Activated naive CD4-positive, alpha-beta T cell treated with anti-CD3 and anti-CD28 coated beads for 36 hours (primary cell): ENCODE measurements at regions not wholly inside any gene's neighbourhood (a gene's known extent, or its start where the extent isn't known, plus 50 kb on each side); places are given as distances from the start of the nearest gene placed in this dataset.

Experiments
- CTCF ChIA-PET: fragments of 350-600 bp; sonication (Branson Sonifier 250); formaldehyde crosslinking; loops from one replicate; lab custom pipeline; 2021; ENCODE audit warnings: antibody characterized with exemption; lab: Charles Lee
- DNase-seq: peaks from one replicate; pipeline ENCODE4 v3.0.0-alpha.2; 2020
- H3K27ac Mint-ChIP-seq: one replicate; pipeline ENCODE4 v1.8.0; 2021; ENCODE audit warnings: mild to moderate bottlenecking, mixed read lengths
- H3K27me3 Mint-ChIP-seq: one replicate; pipeline ENCODE4 v1.8.0; 2021; ENCODE audit warnings: low read depth, mixed read lengths
- H3K36me3 Mint-ChIP-seq: one replicate; pipeline ENCODE4 v1.8.0; 2021; ENCODE audit warnings: low read depth, mixed read lengths
- H3K4me1 Mint-ChIP-seq: one replicate; pipeline ENCODE4 v1.8.0; 2021; ENCODE audit warnings: low read depth, mixed read lengths
- H3K4me3 Mint-ChIP-seq: one replicate; pipeline ENCODE4 v1.8.0; 2021; ENCODE audit warnings: mild to moderate bottlenecking, moderate library complexity, mixed read lengths
- H3K9me3 Mint-ChIP-seq: one replicate; pipeline ENCODE4 v1.8.0; 2021; ENCODE audit warnings: mixed read lengths
- intact Hi-C: fragments of 100-400 bp; cut with micrococcal nuclease; formaldehyde crosslinking; loops from one replicate; pipeline ENCODE4 v1.15.1; 2023

DNA sequence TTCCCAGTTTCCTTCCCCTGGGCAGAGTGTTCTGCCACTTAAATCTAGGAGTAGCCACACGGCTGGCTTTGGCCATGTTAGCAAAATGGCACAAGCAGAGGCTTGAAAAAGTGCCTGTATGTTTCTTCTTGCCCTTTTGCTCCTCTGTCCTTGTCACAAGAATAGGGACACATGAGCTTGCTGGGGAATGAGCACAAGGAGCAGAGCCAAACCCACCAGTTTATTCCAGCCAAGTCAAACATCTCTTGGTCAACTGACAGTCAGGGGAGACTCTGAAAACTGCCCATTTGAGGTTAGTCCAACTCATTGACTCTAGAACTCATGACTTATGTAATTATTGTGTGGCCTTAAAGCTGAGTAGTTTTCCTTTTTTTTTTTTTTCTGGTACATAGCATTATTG is 739.7 kb upstream of the FZD8 start:
- intact Hi-C loops: no loop called here
- Mint-ChIP-seq H3K9me3 (peaks cover 3% of the 10 kb centered on the region), H3K27me3 (no peaks in the 10 kb centered on the region)

DNA sequence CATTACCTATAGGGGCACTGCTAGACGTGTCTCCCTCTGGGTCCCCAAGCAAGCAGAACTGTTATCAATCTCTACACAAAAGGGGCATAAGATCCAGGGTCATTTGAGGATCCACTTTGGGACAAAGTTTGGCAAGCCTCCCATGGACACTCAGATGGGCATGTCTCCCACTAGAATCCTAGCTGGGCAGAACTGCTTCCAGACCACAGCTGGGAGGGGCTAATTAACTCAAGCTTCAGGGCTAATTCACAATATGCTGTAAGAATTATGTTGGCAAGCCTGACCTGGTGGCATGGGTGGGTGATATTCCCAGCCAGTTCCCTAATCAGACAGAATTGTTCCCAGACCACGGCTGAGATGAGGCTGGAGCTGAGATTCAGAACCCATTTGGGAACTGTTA is 738.4 kb upstream of the FZD8 start:
- Mint-ChIP-seq H3K36me3 (no peaks in the 10 kb centered on the region), H3K9me3 (peaks cover 3% of the 10 kb centered on the region), H3K4me1 (no peaks in the 10 kb centered on the region), H3K27me3 (no peaks in the 10 kb centered on the region), H3K27ac (no peak overlapping the region), H3K4me3 (no peak overlapping the region)
- intact Hi-C loops: no loop called here
- no peak for DNase-seq
- CTCF ChIA-PET: no interaction called here

More for the DNA sequence above, 739.7 kb upstream of the FZD8 start:
- Mint-ChIP-seq H3K36me3 (no peaks in the 10 kb centered on the region), H3K4me3 (no peak overlapping the region), H3K4me1 (no peaks in the 10 kb centered on the region), H3K27ac (no peak overlapping the region)
- CTCF ChIA-PET: interaction anchor here (0.7 kb wide), 1 partner anchor 31 kb away, joined by 3 read pairs; no protein-coding TSS in a partner anchor
- no peak for DNase-seq

DNA sequence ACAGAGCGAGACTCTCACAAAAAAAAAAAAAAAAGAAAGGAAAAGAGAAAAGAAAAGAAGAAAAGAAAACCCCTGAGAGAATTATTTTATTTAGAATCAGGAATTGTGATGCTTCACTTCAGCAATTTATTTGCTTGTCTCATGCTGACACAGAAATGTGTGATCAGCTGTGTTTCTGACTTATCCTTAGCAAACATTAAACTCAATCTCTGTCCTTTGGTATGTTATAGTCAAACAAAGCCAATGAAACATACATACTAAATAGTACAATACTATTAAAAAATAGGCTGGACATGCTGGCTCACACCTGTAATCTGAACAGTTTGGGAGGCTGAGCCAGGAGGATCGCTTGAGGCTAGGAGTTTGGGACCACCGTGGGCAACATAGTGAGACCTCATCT is 733.0 kb upstream of the FZD8 start:
- Mint-ChIP-seq H3K27ac (no peak overlapping the region), H3K4me3 (no peak overlapping the region), H3K36me3 (no peaks in the 10 kb centered on the region), H3K9me3 (peaks cover 7% of the 10 kb centered on the region), H3K27me3 (no peaks in the 10 kb centered on the region), H3K4me1 (no peaks in the 10 kb centered on the region)
- CTCF ChIA-PET: no interaction called here
- no peak for DNase-seq
- intact Hi-C loops: no loop called here

DNA sequence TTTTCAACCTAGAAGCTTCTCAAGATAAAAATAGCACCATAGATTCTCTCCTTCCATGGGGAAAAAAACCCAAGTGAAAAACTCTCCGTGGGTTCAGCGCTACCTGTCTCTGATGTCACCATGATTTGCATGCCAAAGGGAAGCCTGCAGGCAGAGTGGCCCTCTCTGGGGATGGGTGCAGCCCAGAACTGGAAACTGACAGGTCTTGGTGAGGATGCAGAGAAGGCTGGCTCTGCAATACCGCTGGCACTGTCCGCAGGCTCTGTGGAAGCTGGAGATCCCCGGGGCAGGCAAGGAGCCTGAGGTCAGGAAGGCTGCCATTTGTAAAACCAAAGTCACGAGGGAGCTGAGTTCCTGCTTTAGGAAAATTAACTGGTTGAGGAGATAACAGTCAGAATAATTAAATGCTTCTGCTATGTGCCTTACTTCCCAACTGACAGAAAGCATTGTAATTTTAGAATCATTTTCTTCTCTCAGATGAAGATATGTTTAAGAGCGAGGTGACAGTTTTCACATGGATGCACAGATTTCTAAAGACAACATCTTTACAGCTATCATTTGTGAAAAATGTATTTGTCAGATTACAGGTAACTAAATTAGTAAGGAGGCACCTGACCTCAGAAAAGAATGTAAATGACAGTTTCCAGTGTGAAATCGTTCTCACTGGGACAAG is 731.5 kb upstream of the FZD8 start:
- Mint-ChIP-seq H3K36me3 (no peaks in the 10 kb centered on the region), H3K27me3 (no peaks in the 10 kb centered on the region), H3K9me3 (peaks cover 7% of the 10 kb centered on the region), H3K4me1 (no peaks in the 10 kb centered on the region), H3K27ac (no peak overlapping the region), H3K4me3 (no peak overlapping the region)
- intact Hi-C loops: no loop called here
- CTCF ChIA-PET: no interaction called here
- DNase-seq: no peak

DNA sequence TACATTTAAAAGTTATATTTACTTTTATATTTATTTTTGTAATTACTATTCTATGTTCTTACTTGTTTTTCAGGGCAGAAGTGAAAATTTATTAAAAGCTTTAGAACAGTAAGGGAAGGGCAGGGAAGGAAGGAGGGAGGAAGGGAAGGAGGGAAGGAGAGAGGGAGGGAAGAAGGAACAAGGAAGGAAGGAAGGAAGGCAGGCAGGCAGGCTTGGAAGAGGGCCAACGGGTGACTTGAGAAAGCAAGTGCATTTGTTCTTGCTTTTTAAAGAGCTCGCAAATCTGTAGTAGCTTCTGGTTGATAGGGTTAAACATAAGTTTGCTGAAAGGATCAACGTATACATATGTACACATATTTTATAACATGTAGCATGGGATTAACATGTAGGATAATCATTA is 725.3 kb upstream of the FZD8 start:
- peaks cover 10% of the 10 kb centered on the region for H3K9me3 Mint-ChIP-seq
- CTCF ChIA-PET: no interaction called here
- H3K27ac Mint-ChIP-seq: no peak overlapping the region
- H3K4me3 Mint-ChIP-seq: no peak overlapping the region
- no peaks in the 10 kb centered on the region for H3K4me1 Mint-ChIP-seq
- no peaks in the 10 kb centered on the region for H3K27me3 Mint-ChIP-seq
- DNase-seq: no peak
- H3K36me3 Mint-ChIP-seq: no peaks in the 10 kb centered on the region
- intact Hi-C loops: no loop called here

DNA sequence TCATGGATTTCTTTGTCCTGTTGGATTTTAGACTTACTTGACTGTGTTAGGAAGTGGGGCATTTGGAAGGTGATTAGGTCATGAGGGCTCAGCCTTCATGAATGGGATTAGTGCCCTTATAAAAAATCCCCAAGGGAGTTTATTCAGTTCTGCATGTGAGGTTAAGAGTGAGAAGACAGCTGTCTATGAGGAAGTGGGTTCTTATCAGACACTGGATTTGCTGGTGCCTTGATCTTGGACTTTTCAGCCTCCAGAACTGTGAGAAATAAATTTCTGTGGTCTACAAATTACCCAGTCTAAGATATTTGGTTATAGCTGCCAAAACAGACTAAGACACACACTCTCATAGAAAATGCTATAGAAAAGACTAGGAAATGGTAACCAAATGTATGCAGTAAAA is 724.7 kb upstream of the FZD8 start:
- Mint-ChIP-seq H3K4me1 (no peaks in the 10 kb centered on the region), H3K36me3 (no peaks in the 10 kb centered on the region), H3K27ac (no peak overlapping the region), H3K4me3 (no peak overlapping the region), H3K27me3 (no peaks in the 10 kb centered on the region), H3K9me3 (peaks cover 6% of the 10 kb centered on the region)
- DNase-seq: no peak
- CTCF ChIA-PET: no interaction called here
- intact Hi-C loops: no loop called here

DNA sequence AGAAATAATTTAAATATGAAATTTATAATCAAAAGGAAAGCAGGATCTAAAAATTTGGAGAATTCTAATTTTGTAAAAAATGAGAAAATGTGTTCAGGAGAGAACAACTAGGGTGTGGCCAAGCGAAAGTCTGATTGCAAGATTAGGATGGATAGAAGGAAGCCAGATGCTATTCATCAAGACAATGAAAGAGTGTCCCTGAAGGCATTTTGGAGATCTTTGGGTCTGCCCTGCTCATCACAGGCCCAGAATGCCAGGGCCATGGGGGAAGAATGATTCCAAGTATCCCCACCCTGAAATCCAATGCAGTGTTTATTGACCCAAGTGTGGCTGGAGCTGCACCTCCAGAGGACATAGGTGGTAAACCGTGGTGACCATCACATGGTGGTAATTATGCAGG is 724.0 kb upstream of the FZD8 start:
- DNase-seq: no peak
- Mint-ChIP-seq H3K4me3 (no peak overlapping the region), H3K4me1 (no peaks in the 10 kb centered on the region), H3K9me3 (peaks cover 6% of the 10 kb centered on the region), H3K27ac (no peak overlapping the region), H3K27me3 (no peaks in the 10 kb centered on the region), H3K36me3 (no peaks in the 10 kb centered on the region)
- intact Hi-C loops: no loop called here
- CTCF ChIA-PET: interaction anchor here (0.8 kb wide), 1 partner anchor 9 kb away, joined by 3 read pairs; no protein-coding TSS in a partner anchor

DNA sequence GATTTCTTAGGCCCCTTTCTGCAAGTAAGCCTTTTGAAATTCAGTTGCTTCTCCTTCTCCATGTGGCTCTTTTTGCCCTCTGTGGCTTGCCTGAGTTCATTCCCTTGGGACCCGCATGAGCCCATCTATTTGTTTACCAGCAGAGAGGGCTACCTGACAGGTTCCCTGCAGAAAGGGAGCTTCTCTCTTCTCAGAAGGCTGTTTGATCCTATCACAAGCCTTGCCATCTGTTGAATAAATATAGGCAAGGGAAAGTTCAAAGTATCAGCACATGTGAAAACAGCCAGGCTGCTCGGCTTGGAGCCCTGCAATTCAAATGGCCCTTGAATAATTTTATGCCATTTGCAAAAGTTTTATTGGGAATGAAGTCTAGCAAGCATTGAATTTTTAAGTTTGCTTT is 720.2 kb upstream of the FZD8 start:
- no peak overlapping the region for H3K27ac Mint-ChIP-seq
- no peaks in the 10 kb centered on the region for H3K36me3 Mint-ChIP-seq
- no peak overlapping the region for H3K4me3 Mint-ChIP-seq
- CTCF ChIA-PET: no interaction called here
- intact Hi-C loops: no loop called here
- no peak for DNase-seq
- peaks cover 6% of the 10 kb centered on the region for H3K9me3 Mint-ChIP-seq
- no peaks in the 10 kb centered on the region for H3K27me3 Mint-ChIP-seq
- H3K4me1 Mint-ChIP-seq: no peaks in the 10 kb centered on the region

DNA sequence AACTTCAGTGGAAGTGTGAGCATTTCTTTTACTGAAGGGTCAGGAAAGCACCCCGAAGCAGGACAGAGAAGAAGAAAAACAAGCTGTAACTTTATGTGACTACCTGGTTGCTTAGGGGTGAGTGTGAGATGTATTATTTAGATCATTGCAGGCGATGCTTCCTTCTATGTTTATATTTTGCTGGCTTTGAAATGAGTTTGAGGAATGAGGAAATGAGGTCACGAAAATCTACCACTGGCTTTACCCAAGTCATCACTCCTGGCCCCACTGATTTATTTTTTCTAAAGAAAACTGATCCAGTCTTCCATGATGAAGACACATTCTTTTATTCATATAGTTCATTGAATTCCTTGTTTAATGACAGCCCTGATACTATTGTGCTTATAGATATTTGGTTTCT is 716.6 kb upstream of the FZD8 start:
- H3K36me3 Mint-ChIP-seq: no peaks in the 10 kb centered on the region
- intact Hi-C loops: no loop called here

DNA sequence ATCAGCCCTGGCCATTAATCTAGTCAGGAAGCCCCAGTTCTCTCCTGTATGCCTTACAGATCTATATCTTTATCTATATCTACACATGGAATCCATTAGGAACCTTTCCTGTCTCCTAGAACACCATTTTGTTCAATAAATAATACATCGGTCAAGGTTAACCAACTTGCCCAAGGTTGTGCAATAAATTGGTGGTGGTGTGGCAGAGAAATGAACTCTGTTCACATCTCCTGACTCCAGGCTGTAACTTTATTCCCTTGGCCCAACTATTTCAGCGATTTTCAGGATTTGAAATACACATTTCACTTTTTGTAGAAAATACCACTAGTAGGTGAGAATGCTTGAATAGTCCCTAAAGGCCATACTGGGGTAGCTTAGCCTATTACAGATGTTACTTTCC is 712.5 kb upstream of the FZD8 start:
- CTCF ChIA-PET: no interaction called here
- Mint-ChIP-seq H3K4me3 (no peak overlapping the region), H3K27ac (no peak overlapping the region), H3K27me3 (no peaks in the 10 kb centered on the region), H3K9me3 (no peaks in the 10 kb centered on the region), H3K36me3 (no peaks in the 10 kb centered on the region), H3K4me1 (no peaks in the 10 kb centered on the region)
- intact Hi-C loops: no loop called here
- DNase-seq: no peak

More for the DNA sequence above, 716.6 kb upstream of the FZD8 start:
- H3K9me3 Mint-ChIP-seq: no peaks in the 10 kb centered on the region
- H3K27me3 Mint-ChIP-seq: no peaks in the 10 kb centered on the region
- no peaks in the 10 kb centered on the region for H3K4me1 Mint-ChIP-seq
- no peak for DNase-seq
- no peak overlapping the region for H3K4me3 Mint-ChIP-seq
- CTCF ChIA-PET: no interaction called here
- H3K27ac Mint-ChIP-seq: no peak overlapping the region

DNA sequence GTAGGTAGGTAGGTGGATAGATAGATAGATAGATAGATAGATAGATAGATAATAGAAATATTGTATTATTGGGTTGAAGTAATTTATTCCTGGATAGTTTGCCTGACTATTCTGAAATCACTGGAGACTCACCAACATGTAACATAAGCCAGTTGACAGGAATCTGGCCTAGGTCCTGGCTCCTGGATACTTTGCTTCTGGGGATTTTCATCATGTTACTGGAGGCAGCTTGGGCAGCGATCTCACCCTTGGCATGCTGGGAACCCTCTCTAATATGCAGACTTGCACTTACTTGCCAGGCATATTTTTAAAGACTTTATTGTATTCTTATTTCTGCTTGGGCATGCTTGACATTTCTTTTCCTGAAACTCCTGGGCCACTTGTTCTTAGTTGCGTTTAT is 709.1 kb upstream of the FZD8 start:
- no peaks in the 10 kb centered on the region for H3K36me3 Mint-ChIP-seq
- peaks cover 1% of the 10 kb centered on the region for H3K9me3 Mint-ChIP-seq
- CTCF ChIA-PET: no interaction called here
- no peaks in the 10 kb centered on the region for H3K4me1 Mint-ChIP-seq
- intact Hi-C loops: no loop called here
- H3K27me3 Mint-ChIP-seq: no peaks in the 10 kb centered on the region
- no peak for DNase-seq
- H3K4me3 Mint-ChIP-seq: no peak overlapping the region
- H3K27ac Mint-ChIP-seq: no peak overlapping the region

DNA sequence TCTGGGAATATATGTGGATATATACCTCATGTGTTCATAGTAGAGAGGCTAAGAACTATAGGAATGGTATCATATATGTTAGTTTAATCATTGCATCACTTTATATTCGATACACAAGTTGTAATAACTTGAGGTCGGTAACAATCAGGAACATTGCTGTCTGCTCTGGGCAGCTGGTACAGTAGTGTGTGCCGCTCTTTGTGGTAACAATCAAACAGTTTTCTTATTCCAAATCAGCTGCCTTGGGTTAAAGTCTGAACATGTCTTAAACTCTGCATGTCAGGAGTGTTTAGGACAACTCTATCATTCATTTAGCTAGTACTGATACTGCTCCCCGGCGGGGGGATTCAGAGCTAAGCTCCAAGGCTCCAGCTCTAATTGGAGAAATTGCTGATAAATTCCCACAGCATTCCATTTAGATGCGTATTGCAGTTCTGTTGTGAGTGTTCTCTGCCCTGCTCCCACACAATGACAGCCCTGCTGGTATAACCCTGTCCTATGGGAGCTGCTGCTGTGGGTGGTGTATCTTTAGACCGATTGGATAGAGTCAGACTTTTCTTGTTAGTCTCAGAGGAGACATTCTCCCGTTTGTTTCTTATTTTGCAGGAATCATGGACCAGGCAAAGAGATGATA is 707.5 kb upstream of the FZD8 start:
- intact Hi-C loops: no loop called here
- CTCF ChIA-PET: no interaction called here
- H3K4me3 Mint-ChIP-seq: no peak overlapping the region
- no peak for DNase-seq
- H3K27me3 Mint-ChIP-seq: no peaks in the 10 kb centered on the region
- H3K36me3 Mint-ChIP-seq: no peaks in the 10 kb centered on the region
- no peak overlapping the region for H3K27ac Mint-ChIP-seq
- no peaks in the 10 kb centered on the region for H3K4me1 Mint-ChIP-seq
- peaks cover 1% of the 10 kb centered on the region for H3K9me3 Mint-ChIP-seq

DNA sequence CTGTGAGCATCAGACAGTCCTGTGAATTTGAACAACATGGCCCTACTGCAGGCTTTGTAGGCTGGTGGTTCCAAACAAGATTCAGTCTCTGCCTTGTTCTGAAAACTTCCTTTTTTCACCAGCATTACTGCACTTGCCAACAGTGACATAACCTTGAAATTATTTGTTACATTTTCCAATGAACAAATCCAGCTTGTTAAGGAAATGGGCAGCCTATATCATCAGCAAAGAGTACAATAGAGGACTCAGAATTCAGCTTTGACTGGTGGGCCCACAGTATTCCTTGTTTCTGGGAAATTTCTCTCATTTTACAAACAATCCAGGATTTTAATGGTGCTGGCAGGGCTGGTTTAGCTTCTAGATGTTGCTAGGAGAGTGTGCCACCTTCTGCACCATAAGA is 703.7 kb upstream of the FZD8 start:
- DNase-seq: no peak
- Mint-ChIP-seq H3K36me3 (no peaks in the 10 kb centered on the region), H3K27ac (no peak overlapping the region), H3K4me3 (no peak overlapping the region), H3K27me3 (no peaks in the 10 kb centered on the region), H3K4me1 (no peaks in the 10 kb centered on the region), H3K9me3 (peaks cover 1% of the 10 kb centered on the region)
- CTCF ChIA-PET: no interaction called here
- intact Hi-C loops: no loop called here
